Fibroblast of skin of right biceps (primary cell): ENCODE measurements at regions not wholly inside any gene's neighbourhood (a gene's known extent, or its start where the extent isn't known, plus 50 kb on each side); places are given as distances from the start of the nearest gene placed in this dataset.

Experiments used
- DNase-seq: peaks from one replicate; pipeline ENCODE4 v3.0.0-alpha.2; 2013

GRCh38 chr13:91169321-91170050 is 178.0 kb upstream of the MIR17HG start:
- no peak for DNase-seq

GRCh38 chr13:91172160-91172559 is 175.3 kb upstream of the MIR17HG start:
- DNase-seq, result no peak

- no peak for DNase-seq
Measured at GRCh38 chr13:91174886-91175501, 172.5 kb upstream of the MIR17HG start.

GRCh38 chr13:91178099-91178498 is 169.4 kb upstream of the MIR17HG start:
- DNase-seq, result no peak

- no peak for DNase-seq
Measured at GRCh38 chr13:91181892-91182291, 165.6 kb upstream of the MIR17HG start.

- peak; percentile 33 for DNase-seq
Measured at GRCh38 chr13:91184244-91184926, 163.1 kb upstream of the MIR17HG start.

GRCh38 chr13:91185294-91185863 is 162.1 kb upstream of the MIR17HG start:
- DNase-seq, result peak; percentile 26

- DNase-seq, result no peak
Measured at GRCh38 chr13:91187522-91187921, 160.0 kb upstream of the MIR17HG start.

- DNase-seq, result no peak
Measured at GRCh38 chr13:91189506-91189905, 158.0 kb upstream of the MIR17HG start.

GRCh38 chr13:91193358-91193757 is 154.1 kb upstream of the MIR17HG start:
- no peak for DNase-seq

GRCh38 chr13:91195789-91196188 is 151.7 kb upstream of the MIR17HG start:
- no peak for DNase-seq

- no peak for DNase-seq
Measured at GRCh38 chr13:91196958-91197357, 150.5 kb upstream of the MIR17HG start.

GRCh38 chr13:91199866-91200265 is 147.6 kb upstream of the MIR17HG start:
- no peak for DNase-seq

GRCh38 chr13:91200486-91200885 is 147.0 kb upstream of the MIR17HG start:
- DNase-seq, result no peak

GRCh38 chr13:91203430-91203829 is 144.1 kb upstream of the MIR17HG start:
- no peak for DNase-seq

- no peak for DNase-seq
Measured at GRCh38 chr13:91207261-91207660, 140.2 kb upstream of the MIR17HG start.

- no peak for DNase-seq
Measured at GRCh38 chr13:91211510-91211909, 136.0 kb upstream of the MIR17HG start.

- no peak for DNase-seq
Measured at GRCh38 chr13:91212231-91212630, 135.3 kb upstream of the MIR17HG start.

- no peak for DNase-seq
Measured at GRCh38 chr13:91214031-91214430, 133.5 kb upstream of the MIR17HG start.

- no peak for DNase-seq
Measured at GRCh38 chr13:91216928-91217700, 130.4 kb upstream of the MIR17HG start.

GRCh38 chr13:91219201-91219600 is 128.3 kb upstream of the MIR17HG start:
- no peak for DNase-seq

GRCh38 chr13:91220872-91221271 is 126.6 kb upstream of the MIR17HG start:
- no peak for DNase-seq

- DNase-seq, result no peak
Measured at GRCh38 chr13:91228108-91228507, 119.4 kb upstream of the MIR17HG start.
